IMR-90 (cell line): ENCODE measurements at regions not wholly inside any gene's neighbourhood (a gene's known extent, or its start where the extent isn't known, plus 50 kb on each side); places are given as distances from the start of the nearest gene placed in this dataset.

ENCODE experiments used
- ATAC-seq: fragments of 200-7000 bp; cut with Tn5 transposase; 2 replicates; pipeline ENCODE4 v1.9.1; 2020; ENCODE audit warnings: low read depth, mild to moderate bottlenecking, moderate library complexity
- BruUV-seq: library from RNA; stranded (reverse); fragments of 400-500 nt; replicated peaks from 2 replicates; lab custom pipeline; 2021; lab: Mats Ljungman, UMichigan
- CTCF ChIA-PET: fragments of 300-600 bp; formaldehyde crosslinking; extraction: SDS; loops from one replicate; lab custom pipeline; 2021; ENCODE audit warnings: antibody characterized with exemption; lab: Yijun Ruan, JAX
- POLR2A ChIA-PET: fragments of 300-600 bp; sonication (Branson Sonifier 250); formaldehyde crosslinking; loops from one replicate; lab custom pipeline; 2022; ENCODE audit warnings: antibody characterized with exemption; ENCODE audit not compliant: unreplicated experiment; lab: Charles Lee
- DNase-seq: peaks from one replicate; pipeline ENCODE4 v3.0.0; 2013
- H2AFZ ChIP-seq: replicated peaks from 2 replicates; pipeline ENCODE3; 2013; ENCODE audit warnings: low read length, mild to moderate bottlenecking; ENCODE audit not compliant: poor library complexity
- H2AK5ac ChIP-seq: 2 replicates; pipeline ENCODE4 v1.6.1; 2013; ENCODE audit warnings: low read depth, low read length, inconsistent platforms
- H2AK9ac ChIP-seq: replicated peaks from 2 replicates; pipeline ENCODE3; 2013; ENCODE audit warnings: mild to moderate bottlenecking, low read depth, low read length, moderate library complexity; ENCODE audit not compliant: poor library complexity
- H2BK120ac ChIP-seq: 2 replicates; pipeline ENCODE4 v1.6.1; 2013; ENCODE audit warnings: low read depth, low read length, inconsistent platforms
- H2BK15ac ChIP-seq: 3 replicates; pipeline ENCODE4 v1.6.1; 2013; ENCODE audit warnings: low read depth, low read length, inconsistent platforms
- H2BK20ac ChIP-seq: 2 replicates; pipeline ENCODE4 v1.6.1; 2013; ENCODE audit warnings: low read depth, mild to moderate bottlenecking, inconsistent platforms, low read length, moderate library complexity
- H2BK5ac ChIP-seq: 2 replicates; pipeline ENCODE4 v1.6.1; 2013; ENCODE audit warnings: mild to moderate bottlenecking, low read depth, low read length, inconsistent platforms; ENCODE audit not compliant: poor library complexity, severe bottlenecking
- H3K14ac ChIP-seq: replicated peaks from 2 replicates; pipeline ENCODE4 v1.6.1; 2013; ENCODE audit warnings: low read depth, low read length, inconsistent platforms
- H3K18ac ChIP-seq: 2 replicates; pipeline ENCODE4 v1.6.1; 2013; ENCODE audit warnings: low read depth, low read length, control low read depth
- H3K23ac ChIP-seq: 2 replicates; pipeline ENCODE4 v1.6.1; 2013; ENCODE audit warnings: low read depth, low read length, inconsistent platforms
- H3K27ac ChIP-seq: 2 replicates; pipeline ENCODE4 v1.5.1; 2013; ENCODE audit warnings: mild to moderate bottlenecking, control low read depth, low read length; ENCODE audit not compliant: insufficient read depth
- H3K27me3 ChIP-seq: 2 replicates; pipeline ENCODE4 v1.6.1; 2013; ENCODE audit warnings: low read length; ENCODE audit not compliant: control insufficient read depth, insufficient read depth
- H3K36me3 ChIP-seq: 2 replicates; pipeline ENCODE4 v1.6.1; 2013; ENCODE audit warnings: low read length, mixed read lengths; ENCODE audit not compliant: control insufficient read depth, insufficient read depth
- H3K4ac ChIP-seq: 2 replicates; pipeline ENCODE4 v1.6.1; 2013; ENCODE audit warnings: low read depth, low read length, inconsistent platforms
- H3K4me1 ChIP-seq: 2 replicates; pipeline ENCODE4 v1.6.1; 2013; ENCODE audit warnings: low read length, mixed read lengths; ENCODE audit not compliant: control insufficient read depth, insufficient read depth
- H3K4me2 ChIP-seq: 2 replicates; pipeline ENCODE4 v1.6.1; 2013; ENCODE audit warnings: low read depth, mild to moderate bottlenecking, control low read depth, low read length, moderate library complexity
- H3K4me3 ChIP-seq: 2 replicates; pipeline ENCODE4 v1.5.1; 2013; ENCODE audit warnings: low read depth, mild to moderate bottlenecking, control low read depth, low read length, moderate library complexity; ENCODE audit not compliant: insufficient read depth
- H3K56ac ChIP-seq: 2 replicates; pipeline ENCODE4 v1.6.1; 2013; ENCODE audit warnings: low read length, inconsistent platforms; ENCODE audit not compliant: insufficient read depth; ENCODE audit errors: extremely low read depth
- H3K79me1 ChIP-seq, 2 experiments: 2 replicates each; pipeline ENCODE4 v1.6.1; 2013; ENCODE audit warnings: low read length in 2 of 2, inconsistent platforms in 1 of 2, low read depth in 1 of 2
- H3K9ac ChIP-seq: 2 replicates; pipeline ENCODE4 v1.6.1; 2013; ENCODE audit warnings: low read depth, low read length, control low read depth
- H3K9me1 ChIP-seq: 2 replicates; pipeline ENCODE4 v1.6.1; 2013; ENCODE audit warnings: low read length, inconsistent platforms; ENCODE audit not compliant: insufficient read depth
- H3K9me3 ChIP-seq: 2 replicates; pipeline ENCODE4 v1.6.1; 2013; ENCODE audit warnings: low read length; ENCODE audit not compliant: control insufficient read depth, insufficient read depth
- H4K20me1 ChIP-seq: 2 replicates; pipeline ENCODE4 v1.6.1; 2013; ENCODE audit warnings: low read length, inconsistent platforms; ENCODE audit not compliant: insufficient read depth
- H4K5ac ChIP-seq: 2 replicates; pipeline ENCODE4 v1.6.1; 2013; ENCODE audit warnings: mild to moderate bottlenecking, low read depth, low read length, control low read depth
- H4K8ac ChIP-seq, 2 experiments: 2 replicates each; pipeline ENCODE4 v1.6.1; 2013; ENCODE audit warnings: low read depth in 2 of 2, low read length in 2 of 2, control low read depth in 1 of 2, inconsistent platforms in 1 of 2
- H4K91ac ChIP-seq: 2 replicates; pipeline ENCODE4 v1.6.1; 2013; ENCODE audit warnings: low read depth, low read length, inconsistent platforms; ENCODE audit not compliant: insufficient read depth
- BHLHE40 ChIP-seq: fragments of 150-350 bp; IDR thresholded peaks from 2 replicates; pipeline ENCODE4 v1.6.1; 2016; ENCODE audit warnings: mild to moderate bottlenecking, low read depth, low read length
- CEBPB ChIP-seq: IDR thresholded peaks from 2 replicates; pipeline ENCODE4 v1.6.1; 2012; ENCODE audit warnings: low read depth, low read length, improper control_type of control experiment
- CHD1 ChIP-seq: IDR thresholded peaks from 2 replicates; pipeline ENCODE4 v1.6.1; 2012; ENCODE audit warnings: low read depth, low read length, improper control_type of control experiment
- CTCF ChIP-seq: conservative IDR thresholded peaks from 2 replicates; pipeline ENCODE4 v1.5.1; 2012; ENCODE audit warnings: mild to moderate bottlenecking, low read depth, low read length, improper control_type of control experiment
- ELK1 ChIP-seq: fragments of 150-350 bp; IDR thresholded peaks from 2 replicates; pipeline ENCODE4 v1.6.1; 2016; ENCODE audit warnings: low read depth, mild to moderate bottlenecking, low read length, moderate library complexity, borderline replicate concordance
- FOS ChIP-seq: fragments of 150-350 bp; IDR thresholded peaks from 2 replicates; pipeline ENCODE4 v1.6.1; 2016; ENCODE audit warnings: low read depth, low read length
- MAFK ChIP-seq: IDR thresholded peaks from 2 replicates; pipeline ENCODE4 v1.6.1; 2012; ENCODE audit warnings: low read depth, low read length, improper control_type of control experiment
- MAZ ChIP-seq: IDR thresholded peaks from 2 replicates; pipeline ENCODE4 v1.6.1; 2012; ENCODE audit warnings: low read depth, mild to moderate bottlenecking, low read length, improper control_type of control experiment, moderate library complexity, borderline replicate concordance
- MXI1 ChIP-seq: IDR thresholded peaks from 2 replicates; pipeline ENCODE4 v1.6.1; 2012; ENCODE audit warnings: low read depth, mild to moderate bottlenecking, low read length, moderate library complexity, borderline replicate concordance
- NFE2L2 ChIP-seq: fragments of 150-350 bp; IDR thresholded peaks from 2 replicates; pipeline ENCODE4 v1.6.1; 2016; ENCODE audit warnings: low read depth, mild to moderate bottlenecking, low read length
- POLR2A ChIP-seq: IDR thresholded peaks from 2 replicates; pipeline ENCODE4 v1.6.1; 2012; ENCODE audit warnings: mild to moderate bottlenecking, low read depth, low read length
- RAD21 ChIP-seq: IDR thresholded peaks from 2 replicates; pipeline ENCODE4 v1.6.1; 2012; ENCODE audit warnings: low read length, improper control_type of control experiment
- RCOR1 ChIP-seq: IDR thresholded peaks from 2 replicates; pipeline ENCODE4 v1.6.1; 2012; ENCODE audit warnings: mild to moderate bottlenecking, low read length, improper control_type of control experiment; ENCODE audit not compliant: insufficient replicate concordance
- RFX5 ChIP-seq: IDR thresholded peaks from 2 replicates; pipeline ENCODE4 v1.8.0; 2012; ENCODE audit warnings: low read depth, mild to moderate bottlenecking, low read length, moderate library complexity
- SMC3 ChIP-seq: fragments of 150-350 bp; IDR thresholded peaks from 2 replicates; pipeline ENCODE4 v1.6.1; 2016; ENCODE audit warnings: low read depth, mild to moderate bottlenecking, antibody characterized with exemption, low read length, moderate library complexity
- USF2 ChIP-seq: fragments of 150-350 bp; IDR thresholded peaks from 2 replicates; pipeline ENCODE4 v1.6.1; 2017; ENCODE audit warnings: mild to moderate bottlenecking, antibody characterized with exemption, low read length, low read depth
- WGBS, 2 experiments: methylation state at CpG; one replicate each; pipeline versions ENCODE4 v1.1.5 to v1.1.7; 2013; ENCODE audit warnings: missing lambda C conversion rate in 2 of 2; ENCODE audit not compliant: insufficient read length in 1 of 2; ENCODE audit errors: extremely low coverage in 2 of 2; 5-methylcytosine and 5-hydroxymethylcytosine counted together
- dilution Hi-C: fragments of 300-500 bp; cut with HindIII; formaldehyde crosslinking; loops from one replicate; pipeline ENCODE4 v1.14.3; 2018; ENCODE audit warnings: low sequenced_read_pairs; ENCODE audit not compliant: unreplicated experiment
- in situ Hi-C: fragments of 300-500 bp; cut with MboI; formaldehyde crosslinking; loops from 3 replicates; pipeline ENCODE4 v1.14.3; 2019; ENCODE audit warnings: low sequenced_read_pairs, inconsistent platforms, mixed read lengths
- intact Hi-C: fragments of 100-400 bp; cut with micrococcal nuclease; formaldehyde crosslinking; loops from 2 replicates; pipeline ENCODE4 v1.10.0; 2022

DNA sequence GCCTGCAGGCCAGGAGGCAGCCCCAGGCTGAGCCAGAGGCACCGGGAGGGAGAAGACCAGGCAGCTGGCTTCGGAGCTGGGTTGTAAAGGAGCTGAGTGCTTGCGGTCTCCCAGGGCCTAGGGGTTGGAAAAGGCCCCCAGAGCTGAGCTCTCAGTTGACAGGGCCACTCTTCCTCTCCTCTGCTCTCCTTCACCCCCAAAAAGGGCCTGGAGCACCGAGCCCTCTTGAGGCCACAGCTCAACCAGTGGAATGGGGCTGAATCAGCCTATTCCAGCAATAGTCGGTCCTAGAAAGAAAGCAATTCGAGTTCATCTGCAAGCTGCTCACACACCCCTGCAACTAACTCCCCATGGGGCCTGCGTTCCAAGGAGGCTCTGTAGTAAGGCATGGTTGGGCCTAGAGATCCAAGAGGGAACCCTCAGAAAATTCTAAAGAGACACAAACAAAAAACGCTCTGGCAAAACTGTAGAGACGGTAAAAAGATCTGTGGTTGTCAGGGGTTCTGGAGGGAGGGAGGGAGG lies 205.0 kb downstream of the BUD13 start:
- intact Hi-C loops (no loop called here), in situ Hi-C loops (no loop called here), dilution Hi-C loops (no loop called here)
- H2AFZ ChIP-seq, result no peak overlapping the region
- DNase-seq (no peak), ATAC-seq (no peak)
- ChIA-PET POLR2A (no interaction called here), CTCF (interaction anchor here (0.6 kb wide), 1 partner anchor 24 kb away, joined by 3 read pairs; no protein-coding TSS in a partner anchor)
- no peak for TF ChIP-seq RCOR1
- no peak for TF ChIP-seq ELK1
- no peak for TF ChIP-seq RAD21
- no peak for TF ChIP-seq POLR2A
- no peak for TF ChIP-seq MAFK
- TF ChIP-seq CHD1, result no peak
- no peak for TF ChIP-seq MXI1
- TF ChIP-seq CEBPB, result no peak
- no peak for TF ChIP-seq SMC3
- no peak for TF ChIP-seq MAZ
- no peak for TF ChIP-seq BHLHE40
- TF ChIP-seq RFX5, result no peak
- TF ChIP-seq USF2, result no peak
- no peak for TF ChIP-seq FOS
- TF ChIP-seq NFE2L2, result no peak
- TF ChIP-seq CTCF, result no peak
- no peak overlapping the region for H2AK9ac ChIP-seq
- no peak overlapping the region for H3K4me2 ChIP-seq
- H4K5ac ChIP-seq, result no peak overlapping the region
- no peak overlapping the region for H3K4me3 ChIP-seq
- no peak overlapping the region for H2BK20ac ChIP-seq
- H2BK15ac ChIP-seq, result no peak overlapping the region
- no peaks in the 10 kb centered on the region for H3K9me1 ChIP-seq
- H3K4ac ChIP-seq, result no peak overlapping the region
- no TSS peak for BruUV-seq
- H2BK5ac ChIP-seq, result no peak overlapping the region
- no peaks in the 10 kb centered on the region for H3K36me3 ChIP-seq
- H3K14ac ChIP-seq, result no peak overlapping the region
- no peak overlapping the region for H3K56ac ChIP-seq
- no peaks in the 10 kb centered on the region for H3K4me1 ChIP-seq
- H4K8ac ChIP-seq, result no peak overlapping the region
- no peak overlapping the region for H3K23ac ChIP-seq
- H3K27ac ChIP-seq, result no peak overlapping the region
- no peak overlapping the region for H2AK5ac ChIP-seq
- no CpG with 5 or more reads among the region's 9 CpGs for WGBS, 2 experiments
- H3K79me1 ChIP-seq, result no peaks in the 10 kb centered on the region
- H3K18ac ChIP-seq, result no peak overlapping the region
- no peaks in the 10 kb centered on the region for H4K20me1 ChIP-seq
- H4K91ac ChIP-seq, result no peak overlapping the region
- H3K27me3 ChIP-seq, result no peaks in the 10 kb centered on the region; the same call in 1 of the 2 replicates
- H3K9me3 ChIP-seq, result no peaks in the 10 kb centered on the region
- no peak overlapping the region for H3K9ac ChIP-seq
- no peak overlapping the region for H2BK120ac ChIP-seq
